ENCODE measurements at regions not wholly inside any gene's neighbourhood (a gene's known extent, or its start where the extent isn't known, plus 50 kb on each side); places are given as distances from the start of the nearest gene placed in this dataset.

- no peak for DNase-seq
Measured at GRCh38 chr2:4515871-4516761, 812.7 kb downstream of the DCDC2C start.

- no peak for DNase-seq
Measured at GRCh38 chr2:4518596-4518995, 815.2 kb downstream of the DCDC2C start.

- DNase-seq, result no peak
Measured at GRCh38 chr2:4522498-4523421, 819.4 kb downstream of the DCDC2C start.

- no peak for DNase-seq
Measured at GRCh38 chr2:4527416-4527815, 824.0 kb downstream of the DCDC2C start.

GRCh38 chr2:4528246-4528645 is 824.9 kb downstream of the DCDC2C start:
- no peak for DNase-seq

GRCh38 chr2:4528773-4529172 is 825.4 kb downstream of the DCDC2C start:
- no peak for DNase-seq

- no peak for DNase-seq
Measured at GRCh38 chr2:4529738-4530137, 826.4 kb downstream of the DCDC2C start.

- no peak for DNase-seq
Measured at GRCh38 chr2:4530231-4530630, 826.9 kb downstream of the DCDC2C start.

GRCh38 chr2:4533806-4534205 is 830.4 kb downstream of the DCDC2C start:
- DNase-seq, result no peak

- DNase-seq, result no peak
Measured at GRCh38 chr2:4539121-4539520, 835.7 kb downstream of the DCDC2C start.

- no peak for DNase-seq
Measured at GRCh38 chr2:4549666-4550210, 846.4 kb downstream of the DCDC2C start.

- DNase-seq, result no peak
Measured at GRCh38 chr2:4551691-4552474, 848.5 kb downstream of the DCDC2C start.

GRCh38 chr2:4553241-4553640 is 849.9 kb downstream of the DCDC2C start:
- no peak for DNase-seq

GRCh38 chr2:4556135-4556896 is 852.9 kb downstream of the DCDC2C start:
- DNase-seq, result no peak

- no peak for DNase-seq
Measured at GRCh38 chr2:4561196-4561595, 857.8 kb downstream of the DCDC2C start.

GRCh38 chr2:4576075-4576474 is 872.7 kb downstream of the DCDC2C start:
- DNase-seq, result no peak

- DNase-seq, result no peak
Measured at GRCh38 chr2:4579977-4580376, 876.6 kb downstream of the DCDC2C start.

GRCh38 chr2:4585057-4585635 is 881.8 kb downstream of the DCDC2C start:
- DNase-seq, result no peak

- no peak for DNase-seq
Measured at GRCh38 chr2:4588606-4589005, 885.2 kb downstream of the DCDC2C start.

- DNase-seq, result no peak
Measured at GRCh38 chr2:4591261-4591660, 887.9 kb downstream of the DCDC2C start.

GRCh38 chr2:4597400-4597799 is 894.0 kb downstream of the DCDC2C start:
- DNase-seq, result no peak

All from stimulated activated CD4-positive, alpha-beta T cell treated with anti-CD3 and anti-CD28 coated beads, Interleukin-2, amount 100 ng/mL, for 24 hours (primary cell).